WTC11 (cell line): ENCODE measurements at regions not wholly inside any gene's neighbourhood (a gene's known extent, or its start where the extent isn't known, plus 50 kb on each side); places are given as distances from the start of the nearest gene placed in this dataset.

Experiments used
- ATAC-seq: fragments of 200-7000 bp; cut with Tn5 transposase; 2 replicates; pipeline ENCODE4 v1.10.0; 2021; ENCODE audit warnings: mild to moderate bottlenecking, moderate library complexity
- CTCF ChIA-PET: fragments of 300-600 bp; sonication (Branson Sonifier 250); formaldehyde crosslinking; loops from one replicate; lab custom pipeline; 2021; ENCODE audit warnings: antibody characterized with exemption; lab: Charles Lee
- POLR2A ChIA-PET: fragments of 350-600 bp; sonication (Branson Sonifier 250); formaldehyde crosslinking; loops from one replicate; lab custom pipeline; 2021; ENCODE audit warnings: antibody characterized with exemption; lab: Charles Lee
- DNase-seq: peaks from one replicate; pipeline ENCODE4 v3.0.0; 2021; ENCODE audit warnings: low spot score
- H3K27ac Mint-ChIP-seq: 2 replicates; pipeline ENCODE4 v1.8.0; 2021; ENCODE audit warnings: mixed read lengths
- H3K27me3 Mint-ChIP-seq: 2 replicates; pipeline ENCODE4 v1.8.0; 2021; ENCODE audit warnings: low read depth, mild to moderate bottlenecking, moderate library complexity, mixed read lengths
- H3K36me3 Mint-ChIP-seq: 2 replicates; pipeline ENCODE4 v1.8.0; 2021; ENCODE audit warnings: mixed read lengths
- H3K4me1 Mint-ChIP-seq: 2 replicates; pipeline ENCODE4 v1.8.0; 2022; ENCODE audit warnings: mixed read lengths
- H3K4me3 Mint-ChIP-seq: 2 replicates; pipeline ENCODE4 v1.8.0; 2021; ENCODE audit warnings: mild to moderate bottlenecking, moderate library complexity, mixed read lengths
- H3K9me3 Mint-ChIP-seq: 2 replicates; pipeline ENCODE4 v1.8.0; 2021; ENCODE audit warnings: mixed read lengths
- ARID4B ChIP-seq: sonication (generic); formaldehyde crosslinking; IDR thresholded peaks from 2 replicates; pipeline ENCODE4 v1.8.0; 2023; ENCODE audit warnings: missing genetic modification reagents, mild to moderate bottlenecking, borderline replicate concordance
- CREM ChIP-seq: sonication (generic); formaldehyde crosslinking; IDR thresholded peaks from 2 replicates; pipeline ENCODE4 v1.8.1; 2022; ENCODE audit warnings: mild to moderate bottlenecking, missing genetic modification reagents, moderate library complexity
- ETV6 ChIP-seq: sonication (generic); formaldehyde crosslinking; IDR thresholded peaks from 2 replicates; pipeline ENCODE4 v1.8.1; 2022; ENCODE audit warnings: mild to moderate bottlenecking, missing genetic modification reagents
- FOXK1 ChIP-seq: sonication (generic); formaldehyde crosslinking; IDR thresholded peaks from 2 replicates; pipeline ENCODE4 v1.8.0; 2022; ENCODE audit warnings: mild to moderate bottlenecking, moderate library complexity, missing genetic modification reagents
- FOXP1 ChIP-seq: sonication (generic); formaldehyde crosslinking; IDR thresholded peaks from 2 replicates; pipeline ENCODE4 v1.8.0; 2022; ENCODE audit warnings: missing genetic modification reagents, mild to moderate bottlenecking, moderate library complexity, borderline replicate concordance
- FOXP4 ChIP-seq: sonication (generic); formaldehyde crosslinking; IDR thresholded peaks from 2 replicates; pipeline ENCODE4 v1.8.0; 2022; ENCODE audit warnings: mild to moderate bottlenecking, missing genetic modification reagents
- GABPB1 ChIP-seq: sonication (generic); formaldehyde crosslinking; IDR thresholded peaks from 2 replicates; pipeline ENCODE4 v1.8.1; 2023; ENCODE audit warnings: mild to moderate bottlenecking, missing genetic modification reagents
- MXD4 ChIP-seq: fragments of 250-450 bp; sonication (Bioruptor Pico); IDR thresholded peaks from 2 replicates; pipeline ENCODE4 v1.8.0; 2021; ENCODE audit warnings: mild to moderate bottlenecking, moderate library complexity, borderline replicate concordance
- NFYB ChIP-seq: sonication (generic); formaldehyde crosslinking; conservative IDR thresholded peaks from 2 replicates; pipeline ENCODE4 v1.8.0; 2022; ENCODE audit warnings: low read depth, missing genetic modification reagents
- TP53 ChIP-seq: sonication (generic); formaldehyde crosslinking; IDR thresholded peaks from 2 replicates; pipeline ENCODE4 v1.8.1; 2023; ENCODE audit warnings: mild to moderate bottlenecking, missing genetic modification reagents
- ZNF263 ChIP-seq: sonication (generic); formaldehyde crosslinking; IDR thresholded peaks from 2 replicates; pipeline ENCODE4 v1.8.1; 2022; ENCODE audit warnings: low read depth, mild to moderate bottlenecking, moderate library complexity, missing genetic modification reagents
- ZNF396 ChIP-seq: fragments of 250-450 bp; sonication (Bioruptor Pico); IDR thresholded peaks from 2 replicates; pipeline ENCODE4 v1.8.0; 2021; ENCODE audit warnings: mild to moderate bottlenecking, moderate library complexity, borderline replicate concordance
- TF ChIP-seq, protein P1 (sequence below): sonication (generic); formaldehyde crosslinking; IDR thresholded peaks from 2 replicates; pipeline ENCODE4 v1.8.1; 2023; ENCODE audit warnings: mild to moderate bottlenecking, missing genetic modification reagents, moderate library complexity
- TF ChIP-seq, protein P2 (sequence below): sonication (generic); formaldehyde crosslinking; IDR thresholded peaks from 2 replicates; pipeline ENCODE4 v1.8.1; 2023; ENCODE audit warnings: mild to moderate bottlenecking, missing genetic modification reagents

GRCh38 chr3:23648996-23649395 is 156.8 kb upstream of the UBE2E1 start (continued):
- TF ChIP-seq MXD4 (CRISPR knock-in tag) (no peak), CREM (no peak), FOXP4 (CRISPR knock-in tag) (no peak), ZNF396 (CRISPR knock-in tag) (no peak)

- ChIA-PET CTCF (interaction anchor here (1.1 to 1.3 kb wide), 2 partner anchors 51 to 112 kb away, joined by 3 to 4 read pairs; no protein-coding TSS in a partner anchor), POLR2A (interaction anchor here (0.7 to 0.9 kb wide), 2 partner anchors 15 to 102 kb away, joined by 3 read pairs; no protein-coding TSS in a partner anchor)
- Mint-ChIP-seq H3K4me1 (peaks cover 61% of the 10 kb centered on the region), H3K27me3 (peaks cover 11% of the 10 kb centered on the region), H3K36me3 (no peaks in the 10 kb centered on the region), H3K4me3 (no peak overlapping the region), H3K27ac (no peak overlapping the region), H3K9me3 (no peaks in the 10 kb centered on the region)
- ATAC-seq: peak; percentile 23
- TF ChIP-seq TP53 (CRISPR knock-in tag): no peak
- TF ChIP-seq ETV6 (CRISPR knock-in tag): no peak
- TF ChIP-seq GABPB1 (CRISPR knock-in tag): no peak
- TF ChIP-seq ZNF263 (CRISPR knock-in tag): no peak
- TF ChIP-seq FOXK1: no peak
- TF ChIP-seq FOXP1 (CRISPR knock-in tag): no peak
- TF ChIP-seq NFYB: no peak
- TF ChIP-seq, protein P1, sequence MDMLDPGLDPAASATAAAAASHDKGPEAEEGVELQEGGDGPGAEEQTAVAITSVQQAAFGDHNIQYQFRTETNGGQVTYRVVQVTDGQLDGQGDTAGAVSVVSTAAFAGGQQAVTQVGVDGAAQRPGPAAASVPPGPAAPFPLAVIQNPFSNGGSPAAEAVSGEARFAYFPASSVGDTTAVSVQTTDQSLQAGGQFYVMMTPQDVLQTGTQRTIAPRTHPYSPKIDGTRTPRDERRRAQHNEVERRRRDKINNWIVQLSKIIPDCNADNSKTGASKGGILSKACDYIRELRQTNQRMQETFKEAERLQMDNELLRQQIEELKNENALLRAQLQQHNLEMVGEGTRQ: no peak
- TF ChIP-seq ARID4B (CRISPR knock-in tag): no peak
- TF ChIP-seq, protein P2, sequence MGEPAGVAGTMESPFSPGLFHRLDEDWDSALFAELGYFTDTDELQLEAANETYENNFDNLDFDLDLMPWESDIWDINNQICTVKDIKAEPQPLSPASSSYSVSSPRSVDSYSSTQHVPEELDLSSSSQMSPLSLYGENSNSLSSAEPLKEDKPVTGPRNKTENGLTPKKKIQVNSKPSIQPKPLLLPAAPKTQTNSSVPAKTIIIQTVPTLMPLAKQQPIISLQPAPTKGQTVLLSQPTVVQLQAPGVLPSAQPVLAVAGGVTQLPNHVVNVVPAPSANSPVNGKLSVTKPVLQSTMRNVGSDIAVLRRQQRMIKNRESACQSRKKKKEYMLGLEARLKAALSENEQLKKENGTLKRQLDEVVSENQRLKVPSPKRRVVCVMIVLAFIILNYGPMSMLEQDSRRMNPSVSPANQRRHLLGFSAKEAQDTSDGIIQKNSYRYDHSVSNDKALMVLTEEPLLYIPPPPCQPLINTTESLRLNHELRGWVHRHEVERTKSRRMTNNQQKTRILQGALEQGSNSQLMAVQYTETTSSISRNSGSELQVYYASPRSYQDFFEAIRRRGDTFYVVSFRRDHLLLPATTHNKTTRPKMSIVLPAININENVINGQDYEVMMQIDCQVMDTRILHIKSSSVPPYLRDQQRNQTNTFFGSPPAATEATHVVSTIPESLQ (CRISPR knock-in tag): no peak
- no peak for DNase-seq
Observed at GRCh38 chr3:23649448-23649847, 156.3 kb upstream of the UBE2E1 start.
